SJSA1 (cell line): ENCODE measurements at regions not wholly inside any gene's neighbourhood (a gene's known extent, or its start where the extent isn't known, plus 50 kb on each side); places are given as distances from the start of the nearest gene placed in this dataset.
A peak's percentile ranks its signal among the peaks of the same experiment; 100 is the strongest.

ENCODE experiments used
- DNase-seq, 2 experiments: peaks; one replicate each; pipeline ENCODE4 v3.0.0-alpha.2; 2015 to 2020; ENCODE audit warnings: low spot score in 2 of 2, low read depth in 1 of 2
- H3K27ac ChIP-seq: fragments of 250-450 bp; sonication (Bioruptor Pico); 2 replicates; pipeline ENCODE4 v1.5.1; 2020; ENCODE audit warnings: mild to moderate bottlenecking, moderate library complexity
- H3K27me3 ChIP-seq: fragments of 250-450 bp; sonication (Bioruptor Pico); replicated peaks from 2 replicates; pipeline ENCODE4 v1.5.1; 2020; ENCODE audit warnings: mild to moderate bottlenecking, moderate library complexity
- H3K36me3 ChIP-seq: fragments of 250-450 bp; sonication (Bioruptor Pico); 2 replicates; pipeline ENCODE4 v1.5.1; 2020; ENCODE audit warnings: mild to moderate bottlenecking
- H3K4me1 ChIP-seq: fragments of 250-450 bp; sonication (Bioruptor Pico); replicated peaks from 2 replicates; pipeline ENCODE4 v1.6.1; 2021; ENCODE audit warnings: mild to moderate bottlenecking
- H3K4me3 ChIP-seq: fragments of 250-450 bp; sonication (Bioruptor Pico); 2 replicates; pipeline ENCODE4 v1.5.1; 2020; ENCODE audit warnings: mild to moderate bottlenecking
- H3K9me3 ChIP-seq: fragments of 250-450 bp; sonication (Bioruptor Pico); replicated peaks from 2 replicates; pipeline ENCODE4 v1.5.1; 2020; ENCODE audit warnings: mild to moderate bottlenecking

GRCh38 chr2:538646-539045 is 138.6 kb downstream of the TMEM18 start:
- DNase-seq: no peak
- no peak overlapping the region for H3K4me3 ChIP-seq
- peaks cover 8% of the 10 kb centered on the region; the same call in 1 of the 2 replicates for H3K27me3 ChIP-seq
- H3K27ac ChIP-seq: no peak overlapping the region
- no peaks in the 10 kb centered on the region for H3K9me3 ChIP-seq
- H3K4me1 ChIP-seq: no peaks in the 10 kb centered on the region
- no peaks in the 10 kb centered on the region for H3K36me3 ChIP-seq

GRCh38 chr2:535222-535621 is 142.0 kb downstream of the TMEM18 start:
- DNase-seq: no peak
- Histone ChIP-seq H3K9me3 (no peaks in the 10 kb centered on the region), H3K27ac (no peak overlapping the region), H3K27me3 (no peaks in the 10 kb centered on the region), H3K36me3 (no peaks in the 10 kb centered on the region), H3K4me3 (no peak overlapping the region), H3K4me1 (no peaks in the 10 kb centered on the region)

- no peak for DNase-seq
- Histone ChIP-seq H3K4me1 (no peaks in the 10 kb centered on the region), H3K9me3 (no peaks in the 10 kb centered on the region), H3K36me3 (no peaks in the 10 kb centered on the region), H3K4me3 (no peak overlapping the region), H3K27ac (no peak overlapping the region), H3K27me3 (no peaks in the 10 kb centered on the region)
Observed at GRCh38 chr2:529852-530251, 147.4 kb downstream of the TMEM18 start.

- DNase-seq: peak in 1 of 2 experiments; percentile 9
- Histone ChIP-seq H3K36me3 (no peaks in the 10 kb centered on the region), H3K4me1 (no peaks in the 10 kb centered on the region), H3K9me3 (no peaks in the 10 kb centered on the region), H3K27me3 (no peaks in the 10 kb centered on the region), H3K4me3 (no peak overlapping the region), H3K27ac (no peak overlapping the region)
Observed at GRCh38 chr2:529424-529823, 147.8 kb downstream of the TMEM18 start.

- Histone ChIP-seq H3K27me3 (no peaks in the 10 kb centered on the region), H3K4me1 (no peaks in the 10 kb centered on the region), H3K4me3 (no peak overlapping the region), H3K9me3 (no peaks in the 10 kb centered on the region), H3K27ac (no peak overlapping the region), H3K36me3 (no peaks in the 10 kb centered on the region)
- no peak for DNase-seq
Observed at GRCh38 chr2:527581-527980, 149.6 kb downstream of the TMEM18 start.

- DNase-seq: no peak
- no peaks in the 10 kb centered on the region for H3K9me3 ChIP-seq
- H3K4me3 ChIP-seq: no peak overlapping the region
- no peaks in the 10 kb centered on the region for H3K27me3 ChIP-seq
- no peak overlapping the region for H3K27ac ChIP-seq
- no peaks in the 10 kb centered on the region for H3K4me1 ChIP-seq
- no peaks in the 10 kb centered on the region for H3K36me3 ChIP-seq
Observed at GRCh38 chr2:526918-527317, 150.3 kb downstream of the TMEM18 start.

- Histone ChIP-seq H3K4me3 (no peak overlapping the region), H3K9me3 (no peaks in the 10 kb centered on the region), H3K27me3 (no peaks in the 10 kb centered on the region), H3K36me3 (no peaks in the 10 kb centered on the region), H3K4me1 (no peaks in the 10 kb centered on the region), H3K27ac (no peak overlapping the region)
- no peak for DNase-seq
Observed at GRCh38 chr2:525611-526010, 151.6 kb downstream of the TMEM18 start.

GRCh38 chr2:525021-525420 is 152.2 kb downstream of the TMEM18 start:
- Histone ChIP-seq H3K27ac (no peak overlapping the region), H3K27me3 (no peaks in the 10 kb centered on the region), H3K4me3 (no peak overlapping the region), H3K9me3 (no peaks in the 10 kb centered on the region), H3K4me1 (no peaks in the 10 kb centered on the region), H3K36me3 (no peaks in the 10 kb centered on the region)
- no peak for DNase-seq

GRCh38 chr2:524442-524841 is 152.8 kb downstream of the TMEM18 start:
- no peaks in the 10 kb centered on the region for H3K27me3 ChIP-seq
- H3K4me3 ChIP-seq: no peak overlapping the region
- H3K4me1 ChIP-seq: no peaks in the 10 kb centered on the region
- H3K36me3 ChIP-seq: no peaks in the 10 kb centered on the region
- no peak for DNase-seq
- no peaks in the 10 kb centered on the region for H3K9me3 ChIP-seq
- H3K27ac ChIP-seq: no peak overlapping the region

GRCh38 chr2:523698-524270 is 153.4 kb downstream of the TMEM18 start:
- H3K27ac ChIP-seq: no peak overlapping the region
- H3K4me1 ChIP-seq: no peaks in the 10 kb centered on the region
- no peaks in the 10 kb centered on the region for H3K27me3 ChIP-seq
- DNase-seq: no peak
- H3K4me3 ChIP-seq: no peak overlapping the region
- H3K36me3 ChIP-seq: no peaks in the 10 kb centered on the region
- H3K9me3 ChIP-seq: no peaks in the 10 kb centered on the region

GRCh38 chr2:522776-523175 is 154.4 kb downstream of the TMEM18 start:
- DNase-seq: no peak
- H3K36me3 ChIP-seq: no peaks in the 10 kb centered on the region
- no peak overlapping the region for H3K4me3 ChIP-seq
- no peak overlapping the region for H3K27ac ChIP-seq
- no peaks in the 10 kb centered on the region for H3K27me3 ChIP-seq
- H3K4me1 ChIP-seq: no peaks in the 10 kb centered on the region
- H3K9me3 ChIP-seq: no peaks in the 10 kb centered on the region

- H3K4me1 ChIP-seq: no peaks in the 10 kb centered on the region
- no peaks in the 10 kb centered on the region for H3K9me3 ChIP-seq
- H3K36me3 ChIP-seq: no peaks in the 10 kb centered on the region
- no peak for DNase-seq
- H3K27me3 ChIP-seq: no peaks in the 10 kb centered on the region
- H3K27ac ChIP-seq: no peak overlapping the region
- no peak overlapping the region for H3K4me3 ChIP-seq
Observed at GRCh38 chr2:521853-522530, 155.2 kb downstream of the TMEM18 start.

GRCh38 chr2:520663-521340 is 156.4 kb downstream of the TMEM18 start:
- no peaks in the 10 kb centered on the region; the same call in 1 of the 2 replicates for H3K27me3 ChIP-seq
- no peaks in the 10 kb centered on the region for H3K36me3 ChIP-seq
- H3K27ac ChIP-seq: no peak overlapping the region
- H3K9me3 ChIP-seq: no peaks in the 10 kb centered on the region
- H3K4me1 ChIP-seq: no peaks in the 10 kb centered on the region
- DNase-seq: no peak
- no peak overlapping the region for H3K4me3 ChIP-seq

- Histone ChIP-seq H3K27ac (no peak overlapping the region), H3K27me3 (no peaks in the 10 kb centered on the region; the same call in 1 of the 2 replicates), H3K4me1 (no peaks in the 10 kb centered on the region), H3K9me3 (no peaks in the 10 kb centered on the region), H3K36me3 (no peaks in the 10 kb centered on the region), H3K4me3 (no peak overlapping the region)
- DNase-seq: no peak
Observed at GRCh38 chr2:516944-517343, 160.3 kb downstream of the TMEM18 start.
